Pancreas (tissue), 10 donors: ENCODE measurements at regions not wholly inside any gene's neighbourhood (a gene's known extent, or its start where the extent isn't known, plus 50 kb on each side); places are given as distances from the start of the nearest gene placed in this dataset.

ENCODE experiments used
- ATAC-seq, 4 donors: fragments of 200-7000 bp; cut with Tn5 transposase; one replicate each; pipeline versions ENCODE4 v1.8.0 to v1.9.1; 2020; ENCODE audit warnings: mild to moderate bottlenecking in 4 of 4, moderate library complexity in 4 of 4
- DNase-seq, 6 donors: peaks; one replicate each; pipeline ENCODE4 v3.0.0-alpha.2; 2020
- FAIRE-seq: peaks from 2 replicates; lab custom pipeline; 2012; peaks lifted over from hg19 to GRCh38; lab: Jason Lieb, UNC
- H3K27ac ChIP-seq, 4 donors: fragments of 200-600 bp; sonication (generic); 1 replicate in 3 of 4; 2 replicates in 1 of 4; pipeline versions ENCODE4 v1.5.0 to v1.8.0; 2020
- H3K27me3 ChIP-seq, 4 donors: fragments of 200-600 bp; one replicate each; pipeline ENCODE4 v1.8.0; 2021
- H3K36me3 ChIP-seq, 3 donors: fragments of 200-600 bp; sonication (generic) in 1 of 3; one replicate each; pipeline versions ENCODE4 v1.5.0 to v1.8.0; 2020 to 2021
- H3K4me1 ChIP-seq, 3 donors: fragments of 200-600 bp; one replicate each; pipeline ENCODE4 v1.8.0; 2021
- H3K4me3 ChIP-seq, 4 donors: fragments of 200-600 bp; sonication (generic) in 2 of 4; one replicate each; pipeline versions ENCODE4 v1.5.0 to v1.8.0; 2020 to 2021
- H3K9me3 ChIP-seq, 4 donors: fragments of 200-600 bp; one replicate each; pipeline ENCODE4 v1.8.0; 2021
- WGBS, 2 donors: extraction: QIAGEN DNeasy Blood & Tissue Kit; methylation state at CpG; one replicate each; pipeline ENCODE4 v1.1.7; 2013; 5-methylcytosine and 5-hydroxymethylcytosine counted together
- intact Hi-C, 3 donors: fragments of 100-400 bp; cut with DNase I; formaldehyde crosslinking; loops; one replicate each; pipeline versions ENCODE4 v1.11.1 to v1.14.2; 2022
- TF ChIP-seq, protein P1 (sequence below), 4 donors: fragments of 200-600 bp; sonication (generic) in 3 of 4; IDR thresholded peaks; one replicate each; pipeline versions ENCODE4 v1.5.0 to v1.8.0; 2021; ENCODE audit warnings: antibody characterized with exemption in 4 of 4
- donor health status: healthy with polysubstance abuse.
- donor health status: DM: no; HTN: no; CAD: no; lungs with moderate emphysema.
- donor health status: DM: no; HTN: no; CAD: no.
- donor health status: control.
- donor health status: control.
- donor health status: Bipolar disorder and iron deficiency.
- donor health status: DM: yes; HTN: yes; CAD: no.
- donor health status: DM: no; HTN: no; CAD: no.
- donor health status: DM: no; HTN: no; CAD: no.
- donor health status: DM: yes; HTN: yes; CAD: no.

DNA sequence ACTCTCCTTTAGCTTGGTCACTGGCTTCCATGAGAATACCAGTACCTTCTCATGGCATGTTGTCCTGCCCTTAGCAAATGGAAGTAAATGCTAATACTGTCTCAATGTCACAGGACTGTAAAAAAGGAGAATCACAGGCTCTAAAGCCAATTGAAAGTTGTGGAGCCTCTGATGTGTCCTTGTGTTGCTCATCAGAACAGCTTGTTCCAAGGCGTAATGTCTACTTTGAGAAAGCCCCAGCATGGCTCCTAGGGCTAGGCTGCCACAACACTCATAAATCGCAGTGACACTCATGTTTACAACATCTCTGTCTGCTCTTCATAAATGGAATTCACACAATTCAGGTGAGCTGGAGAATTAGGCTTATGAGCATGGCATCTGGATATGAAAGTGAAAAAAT lies 94.9 kb downstream of the ACTL7B start:
- WGBS, 2 donors: 95 to 100% methylated on average over 2 of the region's 2 CpGs

DNA sequence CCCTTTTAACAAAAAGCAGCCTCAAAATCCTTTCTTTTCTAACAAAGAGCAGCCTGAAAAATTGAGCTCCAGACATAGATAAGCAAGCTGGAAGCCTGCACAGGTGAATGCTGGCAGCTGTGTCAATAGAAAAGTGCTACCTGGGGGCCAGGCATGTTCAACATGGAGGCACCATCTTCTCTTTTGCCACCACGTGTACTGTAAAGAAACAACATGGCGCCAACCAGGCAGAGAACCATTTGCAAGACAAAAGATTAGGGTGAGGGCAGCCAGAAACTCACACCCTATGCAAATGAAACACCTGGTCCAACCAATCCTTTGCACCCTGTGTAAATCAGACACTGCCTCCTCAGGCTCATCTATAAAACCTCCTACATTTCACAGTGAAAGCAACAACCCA lies 96.0 kb downstream of the ACTL7B start:
- H3K27ac ChIP-seq: peak overlapping the region in 1 of 4 donors; percentile 4
- intact Hi-C loops: no loop called here
- H3K9me3 ChIP-seq: no peaks in the 10 kb centered on the region
- 49 to 52% methylated on average over 2 of the region's 2 CpGs for WGBS, 2 donors
- no peak overlapping the region for H3K4me3 ChIP-seq
- ATAC-seq (peak; percentile 47 to 61 (median 54)), FAIRE-seq (no peak), DNase-seq (peak in 4 of 6 donors; percentile 23 to 46 (median 40))
- H3K36me3 ChIP-seq: no peaks in the 10 kb centered on the region
- TF ChIP-seq, protein P1, sequence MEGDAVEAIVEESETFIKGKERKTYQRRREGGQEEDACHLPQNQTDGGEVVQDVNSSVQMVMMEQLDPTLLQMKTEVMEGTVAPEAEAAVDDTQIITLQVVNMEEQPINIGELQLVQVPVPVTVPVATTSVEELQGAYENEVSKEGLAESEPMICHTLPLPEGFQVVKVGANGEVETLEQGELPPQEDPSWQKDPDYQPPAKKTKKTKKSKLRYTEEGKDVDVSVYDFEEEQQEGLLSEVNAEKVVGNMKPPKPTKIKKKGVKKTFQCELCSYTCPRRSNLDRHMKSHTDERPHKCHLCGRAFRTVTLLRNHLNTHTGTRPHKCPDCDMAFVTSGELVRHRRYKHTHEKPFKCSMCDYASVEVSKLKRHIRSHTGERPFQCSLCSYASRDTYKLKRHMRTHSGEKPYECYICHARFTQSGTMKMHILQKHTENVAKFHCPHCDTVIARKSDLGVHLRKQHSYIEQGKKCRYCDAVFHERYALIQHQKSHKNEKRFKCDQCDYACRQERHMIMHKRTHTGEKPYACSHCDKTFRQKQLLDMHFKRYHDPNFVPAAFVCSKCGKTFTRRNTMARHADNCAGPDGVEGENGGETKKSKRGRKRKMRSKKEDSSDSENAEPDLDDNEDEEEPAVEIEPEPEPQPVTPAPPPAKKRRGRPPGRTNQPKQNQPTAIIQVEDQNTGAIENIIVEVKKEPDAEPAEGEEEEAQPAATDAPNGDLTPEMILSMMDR (IDR thresholded peaks at IDR 0.05): no peak
- H3K4me1 ChIP-seq: peaks cover 0 to 9% (median 4%) of the 10 kb centered on the region in 3 donors
- no peaks in the 10 kb centered on the region for H3K27me3 ChIP-seq

More for the DNA sequence above, 94.9 kb downstream of the ACTL7B start:
- H3K4me3 ChIP-seq: no peak overlapping the region
- H3K4me1 ChIP-seq: peaks cover 0 to 9% (median 4%) of the 10 kb centered on the region in 3 donors
- H3K36me3 ChIP-seq: no peaks in the 10 kb centered on the region
- TF ChIP-seq, protein P1 (IDR thresholded peaks at IDR 0.05): no peak
- FAIRE-seq: no peak
- intact Hi-C loops: no loop called here
- no peaks in the 10 kb centered on the region for H3K9me3 ChIP-seq
- H3K27me3 ChIP-seq: no peaks in the 10 kb centered on the region
- no peak overlapping the region for H3K27ac ChIP-seq
- no peak for ATAC-seq
- DNase-seq: no peak

DNA sequence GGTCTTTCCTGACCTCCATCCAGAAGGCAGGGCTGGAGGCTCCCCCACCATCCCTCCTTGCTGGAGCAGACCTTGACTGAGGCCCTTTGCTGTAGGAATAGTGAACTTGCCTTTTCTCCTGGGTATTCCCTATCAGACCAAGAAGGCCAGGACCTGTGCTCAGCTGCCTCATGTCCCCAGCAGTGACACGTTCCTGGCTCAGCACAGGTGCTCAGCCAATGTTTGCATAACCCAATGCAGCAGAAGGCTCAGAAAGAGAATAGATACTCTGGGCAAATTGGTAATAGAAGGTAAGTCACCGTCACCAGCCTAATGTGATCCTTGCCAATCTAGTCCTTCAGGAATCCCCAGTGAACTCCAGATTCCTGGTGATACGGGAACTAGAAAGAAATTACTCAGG lies 96.4 kb downstream of the ACTL7B start:
- FAIRE-seq: no peak
- 21 to 22% methylated on average over 3 of the region's 3 CpGs for WGBS, 2 donors
- intact Hi-C loops: no loop called here

DNA sequence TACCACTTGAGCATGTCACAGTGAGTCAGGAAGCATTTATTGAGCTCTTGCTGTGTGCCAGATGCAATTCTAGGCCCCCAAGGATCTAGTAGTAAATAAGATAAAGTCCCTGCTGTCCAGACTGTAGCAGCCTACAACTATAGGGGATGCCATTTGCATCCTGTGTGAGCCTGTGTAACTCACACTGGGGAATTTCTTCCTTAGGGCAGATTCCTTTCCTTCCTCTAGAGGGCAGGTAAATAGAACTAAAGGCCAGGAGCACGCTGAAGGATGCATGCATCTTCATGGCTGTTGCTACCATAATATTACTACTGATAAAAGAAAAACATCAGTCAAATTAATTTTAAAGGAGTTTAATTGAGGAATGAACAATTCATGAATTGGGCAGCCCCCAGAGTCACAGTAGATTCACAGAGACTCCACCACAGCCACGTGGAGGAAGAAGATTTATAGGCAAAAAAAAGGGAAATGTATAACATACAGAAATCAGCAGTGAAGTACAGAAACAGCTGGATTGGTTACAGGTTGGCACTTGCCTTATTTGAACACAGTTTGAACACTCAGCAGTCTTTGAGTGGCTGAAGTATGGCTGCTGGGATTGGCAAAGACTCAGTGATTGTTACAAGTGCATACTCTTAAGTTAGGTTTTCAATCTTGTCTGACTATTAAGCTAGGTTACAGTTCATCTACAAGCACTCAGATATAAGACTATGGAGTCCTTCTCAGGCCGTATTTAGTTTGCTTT lies 98.9 kb downstream of the ACTL7B start:
- TF ChIP-seq, protein P1 (IDR thresholded peaks at IDR 0.05): no peak
- DNase-seq: no peak
- Histone ChIP-seq H3K27ac (no peak overlapping the region), H3K27me3 (no peaks in the 10 kb centered on the region), H3K4me3 (no peak overlapping the region), H3K4me1 (peaks cover 0 to 9% (median 4%) of the 10 kb centered on the region in 3 donors), H3K9me3 (no peaks in the 10 kb centered on the region), H3K36me3 (no peaks in the 10 kb centered on the region)
- 63 to 80% methylated on average over 3 of the region's 3 CpGs for WGBS, 2 donors
- intact Hi-C loops: no loop called here
- no peak for ATAC-seq
- FAIRE-seq: no peak

More for the DNA sequence above, 96.4 kb downstream of the ACTL7B start:
- H3K4me1 ChIP-seq: peaks cover 0 to 9% (median 4%) of the 10 kb centered on the region in 3 donors
- ATAC-seq (peak; percentile 79 to 89 (median 82)), DNase-seq (peak in 3 of 6 donors; percentile 13 to 49 (median 22))
- H3K36me3 ChIP-seq: no peaks in the 10 kb centered on the region
- H3K4me3 ChIP-seq: no peak overlapping the region
- H3K9me3 ChIP-seq: no peaks in the 10 kb centered on the region
- peak overlapping the region in 1 of 4 donors; percentile 4 for H3K27ac ChIP-seq
- TF ChIP-seq, protein P1 (IDR thresholded peaks at IDR 0.05): no peak
- no peaks in the 10 kb centered on the region for H3K27me3 ChIP-seq

- DNase-seq (no peak), FAIRE-seq (no peak), ATAC-seq (no peak)
- Histone ChIP-seq H3K36me3 (no peaks in the 10 kb centered on the region), H3K4me3 (no peak overlapping the region), H3K27me3 (no peaks in the 10 kb centered on the region), H3K27ac (no peak overlapping the region), H3K9me3 (no peaks in the 10 kb centered on the region), H3K4me1 (peaks cover 0 to 9% (median 4%) of the 10 kb centered on the region in 3 donors)
- intact Hi-C loops: no loop called here
- WGBS, 2 donors: 73 to 83% methylated on average over 3 of the region's 3 CpGs
- TF ChIP-seq, protein P1 (IDR thresholded peaks at IDR 0.05): no peak
These were observed 99.8 kb downstream of the ACTL7B start for GRCh38 chr9:108755979-108756378.
